Panc1 (cell line): ENCODE measurements at regions not wholly inside any gene's neighbourhood (a gene's known extent, or its start where the extent isn't known, plus 50 kb on each side); places are given as distances from the start of the nearest gene placed in this dataset.

Experiments
- ATAC-seq: fragments of 200-7000 bp; cut with Tn5 transposase; 2 replicates; pipeline ENCODE4 v1.9.1; 2020; ENCODE audit warnings: mild to moderate bottlenecking, moderate library complexity
- BruUV-seq: library from RNA; stranded (reverse); fragments of 400-500 nt; replicated peaks from 2 replicates; lab custom pipeline; 2021; lab: Mats Ljungman, UMichigan
- CTCF ChIA-PET: fragments of 300-600 bp; sonication (Branson Sonifier 250); formaldehyde crosslinking; loops from one replicate; lab custom pipeline; 2022; ENCODE audit warnings: antibody characterized with exemption; lab: Charles Lee
- POLR2A ChIA-PET: fragments of 300-600 bp; sonication (Branson Sonifier 250); formaldehyde crosslinking; loops from one replicate; lab custom pipeline; 2022; ENCODE audit warnings: antibody characterized with exemption; lab: Charles Lee
- DNase-seq: peaks from one replicate; pipeline ENCODE4 v3.0.0-alpha.2; 2010; ENCODE audit warnings: low read depth, low spot score
- H3K27ac ChIP-seq: 2 replicates; pipeline ENCODE4 v1.5.1; 2011; ENCODE audit warnings: mild to moderate bottlenecking, low read length, inconsistent platforms
- H3K27me3 ChIP-seq: fragments of 200-500 bp; sonication (Bioruptor generic); 2 replicates; pipeline ENCODE4 v1.6.0; 2014; ENCODE audit warnings: low read length, inconsistent platforms; ENCODE audit not compliant: control insufficient read depth, insufficient read depth
- H3K36me3 ChIP-seq: fragments of 200-500 bp; sonication (Bioruptor generic); 2 replicates; pipeline ENCODE4 v1.5.1; 2014; ENCODE audit warnings: inconsistent platforms, mild to moderate bottlenecking, low read length, moderate library complexity; ENCODE audit not compliant: control insufficient read depth, insufficient read depth
- H3K4me1 ChIP-seq: 2 replicates; pipeline ENCODE4 v1.5.1; 2011; ENCODE audit warnings: inconsistent platforms, mild to moderate bottlenecking, low read length, moderate library complexity; ENCODE audit not compliant: control insufficient read depth, insufficient read depth
- H3K4me3 ChIP-seq, 2 experiments: 2 replicates each; pipeline ENCODE4 v1.5.1; 2011 to 2012; ENCODE audit warnings: low read depth in 2 of 2, low read length in 2 of 2, mild to moderate bottlenecking in 2 of 2, inconsistent platforms in 1 of 2, moderate library complexity in 1 of 2
- H3K9me3 ChIP-seq: fragments of 200-500 bp; sonication (Bioruptor generic); 2 replicates; pipeline ENCODE4 v1.5.1; 2014; ENCODE audit warnings: low read depth, mild to moderate bottlenecking, inconsistent platforms, low read length, moderate library complexity; ENCODE audit not compliant: control insufficient read depth, insufficient read depth
- POLR2AphosphoS5 ChIP-seq: IDR thresholded peaks from 2 replicates; pipeline ENCODE4 v1.6.1; 2012; ENCODE audit warnings: mild to moderate bottlenecking, low read depth, low read length, moderate library complexity
- REST ChIP-seq, 2 experiments: IDR thresholded peaks; 2 replicates each; pipeline ENCODE4 v1.6.1; 2011 to 2012; ENCODE audit warnings: low read depth in 2 of 2, control low read depth in 1 of 2, low read length in 1 of 2, mild to moderate bottlenecking in 1 of 2, moderate library complexity in 1 of 2; ENCODE audit not compliant: insufficient read depth in 1 of 2
- SIN3A ChIP-seq: IDR thresholded peaks from 2 replicates; pipeline ENCODE4 v1.6.1; 2012; ENCODE audit warnings: low read depth, mild to moderate bottlenecking, low read length, moderate library complexity, borderline replicate concordance; ENCODE audit not compliant: insufficient read depth
- TCF7L2 ChIP-seq: IDR thresholded peaks from 2 replicates; pipeline ENCODE4 v1.6.1; 2011; ENCODE audit warnings: mild to moderate bottlenecking, low read depth, low read length, inconsistent platforms
- in situ Hi-C: cut with HindIII; loops from 2 replicates; pipeline ENCODE4 v1.10.0; 2016; ENCODE audit warnings: low sequenced_read_pairs, low pct_unique_long_range_greater_than_20kb
- intact Hi-C: fragments of 100-400 bp; cut with micrococcal nuclease; formaldehyde crosslinking; loops from one replicate; pipeline ENCODE4 v1.10.0; 2022; ENCODE audit not compliant: unreplicated experiment
- TF ChIP-seq, protein P1 (sequence below): fragments of 450-650 bp; IDR thresholded peaks from 2 replicates; pipeline ENCODE4 v1.5.1; 2017; ENCODE audit warnings: mild to moderate bottlenecking

DNA sequence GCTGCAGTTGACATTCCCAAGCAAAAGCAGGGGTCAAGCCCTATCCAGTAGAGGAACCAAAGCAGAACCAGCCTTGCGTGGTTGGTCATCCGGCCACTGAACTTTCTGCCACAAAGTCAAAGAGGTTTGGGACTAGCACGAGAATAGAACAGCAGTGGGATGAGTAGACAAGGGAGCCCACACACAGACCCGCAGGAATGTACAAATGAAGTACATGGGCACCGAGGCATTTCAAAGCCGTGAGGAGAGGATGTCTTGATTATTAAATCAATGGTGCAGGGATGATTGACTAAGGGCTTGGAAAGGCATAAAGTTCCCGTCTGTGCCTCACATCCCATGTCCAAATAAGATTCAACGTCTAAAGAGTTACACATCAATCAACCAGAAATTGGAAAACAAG, 81.8 kb upstream of the TBC1D3K start:
- CTCF ChIA-PET, result no interaction called here
- H3K36me3 ChIP-seq, result no peaks in the 10 kb centered on the region

GRCh38 chr17:37841232-37841631, 83.0 kb upstream of the TBC1D3K start:
- no peaks in the 10 kb centered on the region for H3K9me3 ChIP-seq
- no peaks in the 10 kb centered on the region for H3K4me1 ChIP-seq
- ATAC-seq (no peak), DNase-seq (no peak)
- TF ChIP-seq, protein P1, sequence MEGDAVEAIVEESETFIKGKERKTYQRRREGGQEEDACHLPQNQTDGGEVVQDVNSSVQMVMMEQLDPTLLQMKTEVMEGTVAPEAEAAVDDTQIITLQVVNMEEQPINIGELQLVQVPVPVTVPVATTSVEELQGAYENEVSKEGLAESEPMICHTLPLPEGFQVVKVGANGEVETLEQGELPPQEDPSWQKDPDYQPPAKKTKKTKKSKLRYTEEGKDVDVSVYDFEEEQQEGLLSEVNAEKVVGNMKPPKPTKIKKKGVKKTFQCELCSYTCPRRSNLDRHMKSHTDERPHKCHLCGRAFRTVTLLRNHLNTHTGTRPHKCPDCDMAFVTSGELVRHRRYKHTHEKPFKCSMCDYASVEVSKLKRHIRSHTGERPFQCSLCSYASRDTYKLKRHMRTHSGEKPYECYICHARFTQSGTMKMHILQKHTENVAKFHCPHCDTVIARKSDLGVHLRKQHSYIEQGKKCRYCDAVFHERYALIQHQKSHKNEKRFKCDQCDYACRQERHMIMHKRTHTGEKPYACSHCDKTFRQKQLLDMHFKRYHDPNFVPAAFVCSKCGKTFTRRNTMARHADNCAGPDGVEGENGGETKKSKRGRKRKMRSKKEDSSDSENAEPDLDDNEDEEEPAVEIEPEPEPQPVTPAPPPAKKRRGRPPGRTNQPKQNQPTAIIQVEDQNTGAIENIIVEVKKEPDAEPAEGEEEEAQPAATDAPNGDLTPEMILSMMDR, result no peak
- no peak for TF ChIP-seq POLR2AphosphoS5
- TF ChIP-seq TCF7L2, result no peak
- no peak for TF ChIP-seq SIN3A
- TF ChIP-seq REST (IDR thresholded peaks at IDR 0.05; ENCODE audit: insufficient read depth in 1 of 2, low read depth in 2 of 2, low read length in 1 of 2), result no peak
- ChIA-PET CTCF (no interaction called here), POLR2A (no interaction called here)
- BruUV-seq, result no TSS peak
- in situ Hi-C loops (no loop called here), intact Hi-C loops (no loop called here)
- H3K27me3 ChIP-seq, result no peaks in the 10 kb centered on the region; the same call in 1 of the 2 replicates
- no peak overlapping the region for H3K4me3 ChIP-seq
- H3K27ac ChIP-seq, result no peak overlapping the region
- H3K36me3 ChIP-seq, result no peaks in the 10 kb centered on the region

More for the DNA sequence above, 81.8 kb upstream of the TBC1D3K start:
- ATAC-seq, result no peak
- in situ Hi-C loops, result no loop called here
- H3K4me1 ChIP-seq, result no peaks in the 10 kb centered on the region
- intact Hi-C loops, result no loop called here
- POLR2A ChIA-PET, result no interaction called here
- no peaks in the 10 kb centered on the region for H3K9me3 ChIP-seq
- TF ChIP-seq SIN3A, result no peak
- TF ChIP-seq POLR2AphosphoS5, result no peak
- TF ChIP-seq REST (IDR thresholded peaks at IDR 0.05; ENCODE audit: insufficient read depth in 1 of 2, low read depth in 2 of 2, low read length in 1 of 2), result no peak
- TF ChIP-seq, protein P1, result no peak
- TF ChIP-seq TCF7L2, result no peak
- no TSS peak for BruUV-seq
- DNase-seq, result no peak
- no peak overlapping the region for H3K27ac ChIP-seq
- H3K4me3 ChIP-seq, result no peak overlapping the region
- H3K27me3 ChIP-seq, result no peaks in the 10 kb centered on the region; the same call in 1 of the 2 replicates
